Hepatocyte (in vitro differentiated cells): ENCODE measurements at regions not wholly inside any gene's neighbourhood (a gene's known extent, or its start where the extent isn't known, plus 50 kb on each side); places are given as distances from the start of the nearest gene placed in this dataset.

Source experiments
- CTCF ChIP-seq: fragments of 200-600 bp; sonication (generic); IDR thresholded peaks from 2 replicates; pipeline ENCODE4 v1.5.1; 2016; ENCODE audit warnings: antibody characterized with exemption, mild to moderate bottlenecking; ENCODE audit not compliant: poor library complexity
- EZH2 ChIP-seq: fragments of 200-600 bp; sonication (generic); IDR thresholded peaks from 2 replicates; pipeline ENCODE4 v1.6.1; 2016; ENCODE audit warnings: antibody characterized with exemption, mild to moderate bottlenecking, borderline replicate concordance

GRCh38 chr3:177862962-177863491 is 665.7 kb upstream of the TBL1XR1 start:
- TF ChIP-seq EZH2 = no peak
- no peak for TF ChIP-seq CTCF
